ENCODE measurements at regions not wholly inside any gene's neighbourhood (a gene's known extent, or its start where the extent isn't known, plus 50 kb on each side); places are given as distances from the start of the nearest gene placed in this dataset.

DNA sequence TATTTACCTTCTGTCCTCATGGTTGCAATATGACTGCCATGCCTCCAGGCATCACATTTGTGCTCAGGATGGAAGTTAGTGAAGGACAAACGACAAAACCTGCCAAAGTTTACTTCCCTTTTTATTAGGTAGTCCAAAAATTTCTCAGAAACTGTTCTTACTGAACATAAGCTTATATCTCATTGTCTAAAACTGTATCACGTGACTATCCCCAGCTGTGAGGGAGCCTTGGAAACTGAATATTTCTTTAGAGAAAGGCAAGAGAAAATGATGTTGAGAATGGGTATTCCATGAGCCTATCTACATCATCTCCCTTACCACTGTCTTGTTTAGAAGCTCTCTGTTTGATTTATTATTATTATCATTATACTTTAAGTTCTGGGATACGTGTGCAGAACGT, 169.1 kb upstream of the ADRA1D start:
- CTCF ChIA-PET = no interaction called here
- in situ Hi-C loops (cut with MboI) = no loop called here
- no peak for DNase-seq (ENCODE audit: low read depth, low spot score)
- H3K27me3 ChIP-seq (replicated peaks in 1 of 2; ENCODE audit: control insufficient read depth in 2 of 2, insufficient read depth in 2 of 2, low read length in 1 of 2) = no peaks in the 10 kb centered on the region
- ATAC-seq = no peak
- no peaks in the 10 kb centered on the region for H4K20me1 ChIP-seq (ENCODE audit: control insufficient read depth, insufficient read depth)
- no peak overlapping the region for H3K9ac ChIP-seq (ENCODE audit: control insufficient read depth, insufficient read depth, low read length)
- TF ChIP-seq ZSCAN29 (IDR thresholded peaks at IDR 0.05) (no peak), BCL11A (IDR thresholded peaks at IDR 0.05; ENCODE audit: low read depth, low read length) (no peak), SIN3A (IDR thresholded peaks at IDR 0.05; ENCODE audit: low read depth, low read length) (no peak), TCF7 (IDR thresholded peaks at IDR 0.05; ENCODE audit: borderline replicate concordance) (no peak), KAT2A (conservative IDR thresholded peaks at IDR 0.05; ENCODE audit: control insufficient read depth, low read depth, low read length) (no peak), STAT1 (conservative IDR thresholded peaks at IDR 0.05) (no peak), RBBP5 (conservative IDR thresholded peaks at IDR 0.05) (no peak), NR2C2 (IDR thresholded peaks at IDR 0.05; ENCODE audit: borderline replicate concordance, control insufficient read depth, insufficient read length, low read depth) (no peak), SREBF1 (IDR thresholded peaks at IDR 0.05; ENCODE audit: low read length) (no peak), POLR2A (IDR thresholded peaks at IDR 0.05; ENCODE audit: low read depth, low read length) (no peak), ZNF384 (IDR thresholded peaks at IDR 0.05; ENCODE audit: borderline replicate concordance, low read depth, low read length) (no peak), CTCF (IDR thresholded peaks at IDR 0.05 in 2 of 3, conservative IDR thresholded peaks at IDR 0.05 in 1 of 3; ENCODE audit: control insufficient read depth in 2 of 3, extremely low read depth in 1 of 3, insufficient read depth in 1 of 3, low read depth in 3 of 3, low read length in 3 of 3) (no peak), RCOR1 (conservative IDR thresholded peaks at IDR 0.05; ENCODE audit: low read depth, low read length) (no peak)
- TF ChIP-seq, protein P1, sequence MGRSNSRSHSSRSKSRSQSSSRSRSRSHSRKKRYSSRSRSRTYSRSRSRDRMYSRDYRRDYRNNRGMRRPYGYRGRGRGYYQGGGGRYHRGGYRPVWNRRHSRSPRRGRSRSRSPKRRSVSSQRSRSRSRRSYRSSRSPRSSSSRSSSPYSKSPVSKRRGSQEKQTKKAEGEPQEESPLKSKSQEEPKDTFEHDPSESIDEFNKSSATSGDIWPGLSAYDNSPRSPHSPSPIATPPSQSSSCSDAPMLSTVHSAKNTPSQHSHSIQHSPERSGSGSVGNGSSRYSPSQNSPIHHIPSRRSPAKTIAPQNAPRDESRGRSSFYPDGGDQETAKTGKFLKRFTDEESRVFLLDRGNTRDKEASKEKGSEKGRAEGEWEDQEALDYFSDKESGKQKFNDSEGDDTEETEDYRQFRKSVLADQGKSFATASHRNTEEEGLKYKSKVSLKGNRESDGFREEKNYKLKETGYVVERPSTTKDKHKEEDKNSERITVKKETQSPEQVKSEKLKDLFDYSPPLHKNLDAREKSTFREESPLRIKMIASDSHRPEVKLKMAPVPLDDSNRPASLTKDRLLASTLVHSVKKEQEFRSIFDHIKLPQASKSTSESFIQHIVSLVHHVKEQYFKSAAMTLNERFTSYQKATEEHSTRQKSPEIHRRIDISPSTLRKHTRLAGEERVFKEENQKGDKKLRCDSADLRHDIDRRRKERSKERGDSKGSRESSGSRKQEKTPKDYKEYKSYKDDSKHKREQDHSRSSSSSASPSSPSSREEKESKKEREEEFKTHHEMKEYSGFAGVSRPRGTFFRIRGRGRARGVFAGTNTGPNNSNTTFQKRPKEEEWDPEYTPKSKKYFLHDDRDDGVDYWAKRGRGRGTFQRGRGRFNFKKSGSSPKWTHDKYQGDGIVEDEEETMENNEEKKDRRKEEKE (IDR thresholded peaks at IDR 0.05) = no peak
- no peak overlapping the region for H3K4me3 ChIP-seq
- H3K4me1 ChIP-seq (ENCODE audit: control insufficient read depth, insufficient read depth, low read length) = no peaks in the 10 kb centered on the region
- BruUV-seq (replicated peaks) = no TSS peak
- SMC1A ChIA-PET (ENCODE audit: uncharacterized antibody, unreplicated experiment) = no interaction called here
- H3K79me2 ChIP-seq (ENCODE audit: control insufficient read depth, insufficient read depth, low read length) = no peaks in the 10 kb centered on the region
- intact Hi-C loops (cut with micrococcal nuclease; ENCODE audit: unreplicated experiment) = no loop called here
- no peak for FAIRE-seq
- no peak overlapping the region for H2AFZ ChIP-seq (ENCODE audit: control insufficient read depth, low read depth, low read length)
- no peaks in the 10 kb centered on the region for H3K9me3 ChIP-seq (replicated peaks; ENCODE audit: control insufficient read depth, insufficient read depth, low read length)
- H3K4me2 ChIP-seq (ENCODE audit: control insufficient read depth, insufficient read depth) = no peak overlapping the region
- H3K27ac ChIP-seq (ENCODE audit: control insufficient read depth, insufficient read depth) = no peak overlapping the region
- POLR2A ChIA-PET = interaction anchor here (0.6 kb wide), 1 partner anchor 336 kb away, joined by 3 read pairs; no protein-coding TSS in a partner anchor
- no peaks in the 10 kb centered on the region for H3K36me3 ChIP-seq (ENCODE audit: control insufficient read depth in 2 of 2, insufficient read depth in 2 of 2, low read length in 1 of 2)
- RAD21 ChIA-PET (ENCODE audit: unreplicated experiment) = no interaction called here
- WGBS (ENCODE audit: insufficient coverage, insufficient replicate concordance, low lambda C conversion rate, missing lambda C conversion rate) = 50% methylated on average over 4 of the region's 4 CpGs

All from GM12878 (cell line).